Cortex of kidney (tissue), 1 donor: ENCODE measurements at regions not wholly inside any gene's neighbourhood (a gene's known extent, or its start where the extent isn't known, plus 50 kb on each side); places are given as distances from the start of the nearest gene placed in this dataset.
"Not testable (repeated sequence)": the region's sequence is repeated elsewhere in the genome, so short reads cannot be mapped to it uniquely, and the experiment has no call there.

Source experiments
- DNase-seq: peaks from one replicate; lab custom pipeline; 2025; lab: John Stamatoyannopoulos, UW

GRCh38 chr13:44055681-44056080 lies 176.0 kb downstream of the LACC1 start:
- not testable (repeated sequence) for DNase-seq

GRCh38 chr13:44058067-44058466 lies 178.4 kb downstream of the LACC1 start:
- no peak for DNase-seq

- DNase-seq = no peak
These were observed 179.0 kb downstream of the LACC1 start for GRCh38 chr13:44058624-44059215.

GRCh38 chr13:44061876-44062275 lies 182.2 kb downstream of the LACC1 start:
- DNase-seq = no peak

- no peak for DNase-seq
These were observed 183.8 kb downstream of the LACC1 start for GRCh38 chr13:44063467-44063866.

- no peak for DNase-seq
These were observed 184.2 kb downstream of the LACC1 start for GRCh38 chr13:44063881-44064280.

GRCh38 chr13:44064357-44064756 lies 184.7 kb downstream of the LACC1 start:
- no peak for DNase-seq

GRCh38 chr13:44068169-44068568 lies 188.5 kb downstream of the LACC1 start:
- no peak for DNase-seq

GRCh38 chr13:44068737-44069136 lies 189.0 kb downstream of the LACC1 start:
- no peak for DNase-seq

- no peak for DNase-seq
These were observed 192.8 kb downstream of the LACC1 start for GRCh38 chr13:44072536-44072935.

GRCh38 chr13:44074611-44075010 lies 194.9 kb downstream of the LACC1 start:
- no peak for DNase-seq

- DNase-seq = no peak
These were observed 195.4 kb downstream of the LACC1 start for GRCh38 chr13:44075113-44075512.

- DNase-seq = no peak
These were observed 199.2 kb downstream of the LACC1 start for GRCh38 chr13:44078806-44079376.

GRCh38 chr13:44079413-44080205 lies 199.9 kb downstream of the LACC1 start:
- DNase-seq = no peak

GRCh38 chr13:44084146-44084545 lies 204.4 kb downstream of the LACC1 start:
- DNase-seq = no peak

- DNase-seq = no peak
These were observed 206.7 kb downstream of the LACC1 start for GRCh38 chr13:44086389-44086788.

GRCh38 chr13:44088411-44088810 lies 208.7 kb downstream of the LACC1 start:
- DNase-seq = no peak

- DNase-seq = no peak
These were observed 209.3 kb downstream of the LACC1 start for GRCh38 chr13:44088991-44089413.

GRCh38 chr13:44089452-44089851 lies 209.7 kb downstream of the LACC1 start:
- DNase-seq = no peak

GRCh38 chr13:44092078-44092970 lies 212.6 kb downstream of the LACC1 start:
- DNase-seq = no peak

GRCh38 chr13:44093607-44094564 lies 214.2 kb downstream of the LACC1 start:
- no peak for DNase-seq
